GM12878 (cell line): ENCODE measurements at regions not wholly inside any gene's neighbourhood (a gene's known extent, or its start where the extent isn't known, plus 50 kb on each side); places are given as distances from the start of the nearest gene placed in this dataset.

ENCODE experiments used
- ATAC-seq: fragments of 200-7000 bp; cut with Tn5 transposase; 3 replicates; pipeline ENCODE4 v1.9.1; 2020; ENCODE audit warnings: mild to moderate bottlenecking, moderate library complexity
- BruUV-seq: library from RNA; stranded (reverse); fragments of 400-500 nt; replicated peaks from 2 replicates; lab custom pipeline; 2021; lab: Mats Ljungman, UMichigan
- CTCF ChIA-PET: fragments of 300-600 bp; sonication (Branson Sonifier 250); formaldehyde crosslinking; extraction: SDS; loops from one replicate; lab custom pipeline; 2021; ENCODE audit warnings: inconsistent platforms; lab: Yijun Ruan, JAX
- POLR2A ChIA-PET: fragments of 350-600 bp; formaldehyde crosslinking; extraction: SDS; loops from one replicate; lab custom pipeline; 2021; ENCODE audit warnings: inconsistent platforms; lab: Charles Lee
- RAD21 ChIA-PET: fragments of 300-600 bp; sonication (Branson Sonifier 250); formaldehyde crosslinking; loops from one replicate; lab custom pipeline; 2023; ENCODE audit warnings: antibody characterized with exemption; ENCODE audit not compliant: unreplicated experiment; lab: Charles Lee
- SMC1A ChIA-PET: fragments of 300-600 bp; sonication (Branson Sonifier 250); formaldehyde crosslinking; loops from one replicate; lab custom pipeline; 2023; ENCODE audit not compliant: unreplicated experiment, uncharacterized antibody; lab: Charles Lee
- DNase-seq: peaks from one replicate; pipeline ENCODE4 v3.0.0-alpha.2; 2011; ENCODE audit warnings: low read depth, low spot score
- FAIRE-seq: peaks from 3 replicates; lab custom pipeline; 2011; peaks lifted over from hg19 to GRCh38; lab: Jason Lieb, UNC
- H2AFZ ChIP-seq: 2 replicates; pipeline ENCODE4 v1.6.0; 2011; ENCODE audit warnings: low read depth, low read length, control low read depth; ENCODE audit not compliant: control insufficient read depth
- H3K27ac ChIP-seq: 2 replicates; pipeline ENCODE4 v1.5.1; 2011; ENCODE audit warnings: control low read depth; ENCODE audit not compliant: control insufficient read depth, insufficient read depth
- H3K27me3 ChIP-seq, 2 experiments: replicated peaks in 1 of 2; 2 replicates each; pipeline versions ENCODE4 v1.6.0 to v1.6.1; 2011; ENCODE audit warnings: low read length in 1 of 2; ENCODE audit not compliant: control insufficient read depth in 2 of 2, insufficient read depth in 2 of 2
- H3K36me3 ChIP-seq, 2 experiments: 2 replicates each; pipeline ENCODE4 v1.5.1; 2011; ENCODE audit warnings: low read length in 1 of 2; ENCODE audit not compliant: control insufficient read depth in 2 of 2, insufficient read depth in 2 of 2
- H3K4me1 ChIP-seq: 2 replicates; pipeline ENCODE4 v1.6.1; 2011; ENCODE audit warnings: mild to moderate bottlenecking, low read length, moderate library complexity, mixed read lengths; ENCODE audit not compliant: control insufficient read depth, insufficient read depth
- H3K4me2 ChIP-seq: 2 replicates; pipeline ENCODE4 v1.6.0; 2011; ENCODE audit warnings: control low read depth; ENCODE audit not compliant: control insufficient read depth, insufficient read depth
- H3K4me3 ChIP-seq: fragments of 200-600 bp; sonication (generic); 2 replicates; pipeline ENCODE4 v1.5.1; 2016
- H3K79me2 ChIP-seq: 2 replicates; pipeline ENCODE4 v1.6.0; 2011; ENCODE audit warnings: low read length; ENCODE audit not compliant: control insufficient read depth, insufficient read depth
- H3K9ac ChIP-seq: 2 replicates; pipeline ENCODE4 v1.8.0; 2011; ENCODE audit warnings: low read length, control low read depth, mixed read lengths; ENCODE audit not compliant: control insufficient read depth, insufficient read depth
- H3K9me3 ChIP-seq: replicated peaks from 3 replicates; pipeline ENCODE4 v1.5.1; 2011; ENCODE audit warnings: mild to moderate bottlenecking, low read length; ENCODE audit not compliant: control insufficient read depth, insufficient read depth
- H4K20me1 ChIP-seq: 2 replicates; pipeline ENCODE4 v1.6.0; 2011; ENCODE audit not compliant: control insufficient read depth, insufficient read depth
- BACH1 ChIP-seq: fragments of 450-650 bp; IDR thresholded peaks from 2 replicates; pipeline ENCODE4 v1.6.1; 2017; ENCODE audit warnings: mild to moderate bottlenecking, borderline replicate concordance
- KAT2A ChIP-seq: conservative IDR thresholded peaks from 2 replicates; pipeline ENCODE4 v1.6.1; 2011; ENCODE audit warnings: low read depth, low read length; ENCODE audit not compliant: control insufficient read depth
- MLLT1 ChIP-seq: fragments of 450-650 bp; IDR thresholded peaks from 2 replicates; pipeline ENCODE4 v1.6.1; 2016; ENCODE audit warnings: mild to moderate bottlenecking
- POLR2AphosphoS2 ChIP-seq: IDR thresholded peaks from 2 replicates; pipeline ENCODE4 v1.6.1; 2011; ENCODE audit warnings: low read depth, mild to moderate bottlenecking, low read length, improper control_type of control experiment, moderate library complexity
- SMAD1 ChIP-seq: fragments of 450-650 bp; IDR thresholded peaks from 2 replicates; pipeline ENCODE4 v1.6.1; 2018; ENCODE audit warnings: mild to moderate bottlenecking, low read depth; ENCODE audit not compliant: partially characterized antibody
- SMC3 ChIP-seq: IDR thresholded peaks from 2 replicates; pipeline ENCODE4 v1.6.1; 2011; ENCODE audit warnings: low read length, improper control_type of control experiment, borderline replicate concordance
- whole genome bisulfite sequencing: methylation state at CpG from one replicate; pipeline ENCODE4 v1.1.6; 2016; ENCODE audit warnings: low lambda C conversion rate; ENCODE audit not compliant: insufficient replicate concordance, insufficient coverage; ENCODE audit errors: missing lambda C conversion rate; 5-methylcytosine and 5-hydroxymethylcytosine counted together
- in situ Hi-C: fragments of 300-500 bp; cut with MboI; formaldehyde crosslinking; loops from 9 replicates; pipeline ENCODE4 v1.14.3; 2018; ENCODE audit warnings: mixed read lengths
- intact Hi-C: fragments of 100-400 bp; cut with micrococcal nuclease; formaldehyde crosslinking; loops from one replicate; pipeline ENCODE4 v1.14.2; 2022; ENCODE audit not compliant: unreplicated experiment

GRCh38 chr2:172205292-172205691 lies 102.6 kb upstream of the DLX2 start:
- Histone ChIP-seq H3K9me3 (no peaks in the 10 kb centered on the region), H3K9ac (no peak overlapping the region), H3K36me3 (no peaks in the 10 kb centered on the region)
- ATAC-seq: no peak
- RAD21 ChIA-PET: no interaction called here
- BruUV-seq: no TSS peak
- WGBS: 20% methylated on average over 4 of the region's 4 CpGs
- SMC1A ChIA-PET: no interaction called here
- intact Hi-C loops: no loop called here
- FAIRE-seq: no peak
- TF ChIP-seq SMAD1: no peak
- TF ChIP-seq BACH1: no peak
- no peak for TF ChIP-seq SMC3
- TF ChIP-seq MLLT1: no peak
- TF ChIP-seq KAT2A: no peak
- TF ChIP-seq, all 136 proteins: peak for 0
- POLR2A ChIA-PET: no interaction called here
- Histone ChIP-seq H3K27me3 (no peaks in the 10 kb centered on the region; a peak in 1 of 4 replicates), H2AFZ (no peak overlapping the region), H4K20me1 (no peaks in the 10 kb centered on the region), H3K4me2 (no peak overlapping the region), H3K27ac (no peak overlapping the region), H3K4me1 (no peaks in the 10 kb centered on the region), H3K79me2 (no peaks in the 10 kb centered on the region), H3K4me3 (no peak overlapping the region)
- DNase-seq: no peak
- CTCF ChIA-PET: no interaction called here
- in situ Hi-C loops: no loop called here

GRCh38 chr2:172207911-172208310 lies 105.2 kb upstream of the DLX2 start:
- BruUV-seq: no TSS peak
- RAD21 ChIA-PET: no interaction called here
- WGBS: 52% methylated on average over 5 of the region's 5 CpGs

More at GRCh38 chr2:172207911-172208310, 105.2 kb upstream of the DLX2 start:
- TF ChIP-seq BACH1: no peak
- no peak for TF ChIP-seq POLR2AphosphoS2
- CTCF ChIA-PET: no interaction called here
- Histone ChIP-seq H3K79me2 (no peaks in the 10 kb centered on the region), H3K9ac (no peak overlapping the region), H3K36me3 (no peaks in the 10 kb centered on the region), H3K4me1 (no peaks in the 10 kb centered on the region), H3K9me3 (no peaks in the 10 kb centered on the region), H3K27me3 (no peaks in the 10 kb centered on the region; a peak in 1 of 4 replicates), H3K4me3 (no peak overlapping the region), H4K20me1 (no peaks in the 10 kb centered on the region), H3K4me2 (no peak overlapping the region), H2AFZ (no peak overlapping the region), H3K27ac (no peak overlapping the region)
- DNase-seq (no peak), FAIRE-seq (no peak), ATAC-seq (no peak)
- POLR2A ChIA-PET: no interaction called here
- intact Hi-C loops: no loop called here
- in situ Hi-C loops: no loop called here
- SMC1A ChIA-PET: interaction anchor here (0.6 to 1.2 kb wide), 2 partner anchors 12 to 527 kb away, joined by 3 read pairs; no protein-coding TSS in a partner anchor
